22Rv1 (cell line): ENCODE measurements at regions not wholly inside any gene's neighbourhood (a gene's known extent, or its start where the extent isn't known, plus 50 kb on each side); places are given as distances from the start of the nearest gene placed in this dataset.

Experiments used
- CTCF ChIP-seq: fragments of 450-650 bp; IDR thresholded peaks from 2 replicates; pipeline ENCODE4 v1.5.1; 2017; ENCODE audit warnings: mild to moderate bottlenecking
- ZFX ChIP-seq: fragments of 450-650 bp; IDR thresholded peaks from 2 replicates; pipeline ENCODE4 v1.6.1; 2017; ENCODE audit warnings: antibody characterized with exemption, borderline replicate concordance

GRCh38 chr11:16613262-16613511 is 125.3 kb upstream of the C11orf58 start:
- TF ChIP-seq CTCF (no peak), ZFX (no peak)
